ENCODE measurements at regions not wholly inside any gene's neighbourhood (a gene's known extent, or its start where the extent isn't known, plus 50 kb on each side); places are given as distances from the start of the nearest gene placed in this dataset.

DNA sequence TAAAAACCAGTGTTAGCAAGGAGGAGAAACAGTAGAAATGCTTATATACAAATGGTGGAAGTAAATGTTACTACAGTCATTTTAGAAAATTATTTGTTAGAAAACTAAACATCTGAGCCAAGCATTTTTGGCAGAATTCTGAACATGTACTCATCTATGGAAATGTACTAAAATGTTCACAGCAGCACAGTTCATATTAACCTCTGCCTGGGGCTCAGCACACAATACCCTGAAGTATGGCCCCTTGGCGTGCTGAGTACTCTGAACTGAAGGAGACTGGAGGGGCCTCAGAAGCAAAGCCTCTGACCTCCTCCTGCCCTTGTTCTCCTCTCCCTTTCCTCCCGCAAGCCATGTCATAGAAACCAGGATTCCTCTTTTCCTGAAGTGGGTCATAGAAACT lies 66.2 kb upstream of the RALGAPA2 start:
- TF ChIP-seq FIP1L1 (IDR thresholded peaks at IDR 0.05; ENCODE audit: low read depth, low read length, poor library complexity, severe bottlenecking) (no peak), FOS (IDR thresholded peaks at IDR 0.05; ENCODE audit: extremely low read depth, insufficient read length) (no peak), GABPA (tag; conservative IDR thresholded peaks at IDR 0.05; ENCODE audit: low read depth) (no peak), JUND (IDR thresholded peaks at IDR 0.05; ENCODE audit: borderline replicate concordance, low read depth, low read length) (no peak), JUND (tag; IDR thresholded peaks at IDR 0.05; ENCODE audit: borderline replicate concordance, low read depth, low read length) (no peak), MYC (IDR thresholded peaks at IDR 0.05; ENCODE audit: low read depth, low read length) (no peak), MYC (CRISPR knock-in tag; IDR thresholded peaks at IDR 0.05; ENCODE audit: borderline replicate concordance, low read depth) (no peak), NELFE (IDR thresholded peaks at IDR 0.05; ENCODE audit: insufficient read depth, insufficient read length) (no peak), DNMT1 (IDR thresholded peaks at IDR 0.05) (no peak), CHD2 (IDR thresholded peaks at IDR 0.05; ENCODE audit: low read depth, low read length) (no peak)
- TF ChIP-seq, protein P1, sequence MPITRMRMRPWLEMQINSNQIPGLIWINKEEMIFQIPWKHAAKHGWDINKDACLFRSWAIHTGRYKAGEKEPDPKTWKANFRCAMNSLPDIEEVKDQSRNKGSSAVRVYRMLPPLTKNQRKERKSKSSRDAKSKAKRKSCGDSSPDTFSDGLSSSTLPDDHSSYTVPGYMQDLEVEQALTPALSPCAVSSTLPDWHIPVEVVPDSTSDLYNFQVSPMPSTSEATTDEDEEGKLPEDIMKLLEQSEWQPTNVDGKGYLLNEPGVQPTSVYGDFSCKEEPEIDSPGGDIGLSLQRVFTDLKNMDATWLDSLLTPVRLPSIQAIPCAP (CRISPR knock-in tag; IDR thresholded peaks at IDR 0.05; ENCODE audit: borderline replicate concordance): no peak
- TF ChIP-seq, protein P2, sequence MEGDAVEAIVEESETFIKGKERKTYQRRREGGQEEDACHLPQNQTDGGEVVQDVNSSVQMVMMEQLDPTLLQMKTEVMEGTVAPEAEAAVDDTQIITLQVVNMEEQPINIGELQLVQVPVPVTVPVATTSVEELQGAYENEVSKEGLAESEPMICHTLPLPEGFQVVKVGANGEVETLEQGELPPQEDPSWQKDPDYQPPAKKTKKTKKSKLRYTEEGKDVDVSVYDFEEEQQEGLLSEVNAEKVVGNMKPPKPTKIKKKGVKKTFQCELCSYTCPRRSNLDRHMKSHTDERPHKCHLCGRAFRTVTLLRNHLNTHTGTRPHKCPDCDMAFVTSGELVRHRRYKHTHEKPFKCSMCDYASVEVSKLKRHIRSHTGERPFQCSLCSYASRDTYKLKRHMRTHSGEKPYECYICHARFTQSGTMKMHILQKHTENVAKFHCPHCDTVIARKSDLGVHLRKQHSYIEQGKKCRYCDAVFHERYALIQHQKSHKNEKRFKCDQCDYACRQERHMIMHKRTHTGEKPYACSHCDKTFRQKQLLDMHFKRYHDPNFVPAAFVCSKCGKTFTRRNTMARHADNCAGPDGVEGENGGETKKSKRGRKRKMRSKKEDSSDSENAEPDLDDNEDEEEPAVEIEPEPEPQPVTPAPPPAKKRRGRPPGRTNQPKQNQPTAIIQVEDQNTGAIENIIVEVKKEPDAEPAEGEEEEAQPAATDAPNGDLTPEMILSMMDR (IDR thresholded peaks at IDR 0.05 in 2 of 3, conservative IDR thresholded peaks at IDR 0.05 in 1 of 3; ENCODE audit: insufficient read depth in 2 of 3, low read depth in 1 of 3, low read length in 3 of 3): no peak
- TF ChIP-seq, protein P3, sequence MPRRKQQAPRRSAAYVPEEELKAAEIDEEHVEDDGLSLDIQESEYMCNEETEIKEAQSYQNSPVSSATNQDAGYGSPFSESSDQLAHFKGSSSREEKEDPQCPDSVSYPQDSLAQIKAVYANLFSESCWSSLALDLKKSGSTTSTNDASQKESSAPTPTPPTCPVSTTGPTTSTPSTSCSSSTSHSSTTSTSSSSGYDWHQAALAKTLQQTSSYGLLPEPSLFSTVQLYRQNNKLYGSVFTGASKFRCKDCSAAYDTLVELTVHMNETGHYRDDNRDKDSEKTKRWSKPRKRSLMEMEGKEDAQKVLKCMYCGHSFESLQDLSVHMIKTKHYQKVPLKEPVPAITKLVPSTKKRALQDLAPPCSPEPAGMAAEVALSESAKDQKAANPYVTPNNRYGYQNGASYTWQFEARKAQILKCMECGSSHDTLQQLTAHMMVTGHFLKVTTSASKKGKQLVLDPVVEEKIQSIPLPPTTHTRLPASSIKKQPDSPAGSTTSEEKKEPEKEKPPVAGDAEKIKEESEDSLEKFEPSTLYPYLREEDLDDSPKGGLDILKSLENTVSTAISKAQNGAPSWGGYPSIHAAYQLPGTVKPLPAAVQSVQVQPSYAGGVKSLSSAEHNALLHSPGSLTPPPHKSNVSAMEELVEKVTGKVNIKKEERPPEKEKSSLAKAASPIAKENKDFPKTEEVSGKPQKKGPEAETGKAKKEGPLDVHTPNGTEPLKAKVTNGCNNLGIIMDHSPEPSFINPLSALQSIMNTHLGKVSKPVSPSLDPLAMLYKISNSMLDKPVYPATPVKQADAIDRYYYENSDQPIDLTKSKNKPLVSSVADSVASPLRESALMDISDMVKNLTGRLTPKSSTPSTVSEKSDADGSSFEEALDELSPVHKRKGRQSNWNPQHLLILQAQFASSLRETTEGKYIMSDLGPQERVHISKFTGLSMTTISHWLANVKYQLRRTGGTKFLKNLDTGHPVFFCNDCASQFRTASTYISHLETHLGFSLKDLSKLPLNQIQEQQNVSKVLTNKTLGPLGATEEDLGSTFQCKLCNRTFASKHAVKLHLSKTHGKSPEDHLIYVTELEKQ (CRISPR knock-in tag; IDR thresholded peaks at IDR 0.05): no peak

All from K562 (cell line).